ENCODE measurements at regions not wholly inside any gene's neighbourhood (a gene's known extent, or its start where the extent isn't known, plus 50 kb on each side); places are given as distances from the start of the nearest gene placed in this dataset.

- ChIA-PET POLR2A (no interaction called here), CTCF (interaction anchor here (0.6 kb wide), 1 partner anchor 15 kb away, joined by 3 read pairs; no protein-coding TSS in a partner anchor)
- no peak for TF ChIP-seq POLR2AphosphoS5 (IDR thresholded peaks at IDR 0.05; ENCODE audit: low read depth, low read length)
- no peak for TF ChIP-seq TCF7L2 (IDR thresholded peaks at IDR 0.05; ENCODE audit: low read depth, low read length)
- TF ChIP-seq CTCF (IDR thresholded peaks at IDR 0.05) = no peak
- TF ChIP-seq REST (IDR thresholded peaks at IDR 0.05; ENCODE audit: insufficient read depth in 1 of 2, low read depth in 2 of 2, low read length in 1 of 2) = no peak
- TF ChIP-seq SIN3A (IDR thresholded peaks at IDR 0.05; ENCODE audit: borderline replicate concordance, insufficient read depth, low read depth, low read length) = no peak
- no peak for ATAC-seq
- no peaks in the 10 kb centered on the region; the same call in 1 of the 2 replicates for H3K9me3 ChIP-seq (ENCODE audit: control insufficient read depth, insufficient read depth, low read depth, low read length)
- intact Hi-C loops (cut with micrococcal nuclease; ENCODE audit: unreplicated experiment) (no loop called here), in situ Hi-C loops (cut with HindIII; ENCODE audit: low pct_unique_long_range_greater_than_20kb, low sequenced_read_pairs) (no loop called here)
- no peaks in the 10 kb centered on the region for H3K4me1 ChIP-seq (ENCODE audit: control insufficient read depth, insufficient read depth, low read length)
- no peak for DNase-seq (ENCODE audit: low read depth, low spot score)
- H3K27me3 ChIP-seq (ENCODE audit: control insufficient read depth, insufficient read depth, low read length) = peaks cover 3% of the 10 kb centered on the region
- no peaks in the 10 kb centered on the region for H3K36me3 ChIP-seq (ENCODE audit: control insufficient read depth, insufficient read depth, low read length)
- no peak overlapping the region for H3K4me3 ChIP-seq (ENCODE audit: low read depth in 2 of 2, low read length in 2 of 2)
- no TSS peak for BruUV-seq (replicated peaks)
- no peak overlapping the region for H3K27ac ChIP-seq (ENCODE audit: low read length)
Measured at GRCh38 chr3:10716964-10717363, 99.1 kb upstream of the SLC6A11 start.

GRCh38 chr3:10717756-10718155 is 98.3 kb upstream of the SLC6A11 start:
- ChIA-PET CTCF (no interaction called here), POLR2A (no interaction called here)
- no TSS peak for BruUV-seq (replicated peaks)
- TF ChIP-seq SIN3A (IDR thresholded peaks at IDR 0.05; ENCODE audit: borderline replicate concordance, insufficient read depth, low read depth, low read length) = no peak
- TF ChIP-seq CTCF (IDR thresholded peaks at IDR 0.05) = no peak
- TF ChIP-seq TCF7L2 (IDR thresholded peaks at IDR 0.05; ENCODE audit: low read depth, low read length) = no peak
- no peak for TF ChIP-seq REST (IDR thresholded peaks at IDR 0.05; ENCODE audit: insufficient read depth in 1 of 2, low read depth in 2 of 2, low read length in 1 of 2)
- no peak for TF ChIP-seq POLR2AphosphoS5 (IDR thresholded peaks at IDR 0.05; ENCODE audit: low read depth, low read length)
- Histone ChIP-seq H3K4me3 (ENCODE audit: low read depth in 2 of 2, low read length in 2 of 2) (no peak overlapping the region), H3K27me3 (ENCODE audit: control insufficient read depth, insufficient read depth, low read length) (peaks cover 3% of the 10 kb centered on the region), H3K9me3 (ENCODE audit: control insufficient read depth, insufficient read depth, low read depth, low read length) (no peaks in the 10 kb centered on the region; the same call in 1 of the 2 replicates), H3K4me1 (ENCODE audit: control insufficient read depth, insufficient read depth, low read length) (no peaks in the 10 kb centered on the region), H3K27ac (ENCODE audit: low read length) (no peak overlapping the region), H3K36me3 (ENCODE audit: control insufficient read depth, insufficient read depth, low read length) (no peaks in the 10 kb centered on the region)
- ATAC-seq (no peak), DNase-seq (ENCODE audit: low read depth, low spot score) (no peak)
- intact Hi-C loops (cut with micrococcal nuclease; ENCODE audit: unreplicated experiment) (no loop called here), in situ Hi-C loops (cut with HindIII; ENCODE audit: low pct_unique_long_range_greater_than_20kb, low sequenced_read_pairs) (no loop called here)
